ENCODE measurements at regions not wholly inside any gene's neighbourhood (a gene's known extent, or its start where the extent isn't known, plus 50 kb on each side); places are given as distances from the start of the nearest gene placed in this dataset.

- DNase-seq (ENCODE audit: low read depth): no peak
- TF ChIP-seq MAX (IDR thresholded peaks at IDR 0.05; ENCODE audit: low read depth, low read length) (no peak), POLR2A (IDR thresholded peaks at IDR 0.05; ENCODE audit: extremely low read depth, insufficient read length) (no peak), MYC (IDR thresholded peaks at IDR 0.05; ENCODE audit: low read depth, low read length) (no peak), CTCF (IDR thresholded peaks at IDR 0.05; ENCODE audit: low read depth, low read length) (no peak)
- H3K4me3 ChIP-seq (ENCODE audit: low read depth, low read length): no peak overlapping the region
These were observed 480.4 kb upstream of the SGCG start for GRCh38 chr13:22700246-22700887.

- DNase-seq (ENCODE audit: low read depth): no peak
- TF ChIP-seq POLR2A (IDR thresholded peaks at IDR 0.05; ENCODE audit: extremely low read depth, insufficient read length) (no peak), MAX (IDR thresholded peaks at IDR 0.05; ENCODE audit: low read depth, low read length) (no peak), CTCF (IDR thresholded peaks at IDR 0.05; ENCODE audit: low read depth, low read length) (no peak), MYC (IDR thresholded peaks at IDR 0.05; ENCODE audit: low read depth, low read length) (no peak)
- no peak overlapping the region for H3K4me3 ChIP-seq (ENCODE audit: low read depth, low read length)
These were observed 477.1 kb upstream of the SGCG start for GRCh38 chr13:22703601-22704209.

GRCh38 chr13:22707946-22708345, 472.8 kb upstream of the SGCG start:
- no peak for TF ChIP-seq POLR2A (IDR thresholded peaks at IDR 0.05; ENCODE audit: extremely low read depth, insufficient read length)
- no peak for TF ChIP-seq MYC (IDR thresholded peaks at IDR 0.05; ENCODE audit: low read depth, low read length)
- no peak for TF ChIP-seq MAX (IDR thresholded peaks at IDR 0.05; ENCODE audit: low read depth, low read length)
- TF ChIP-seq CTCF (IDR thresholded peaks at IDR 0.05; ENCODE audit: low read depth, low read length): no peak
- H3K4me3 ChIP-seq (ENCODE audit: low read depth, low read length): no peak overlapping the region
- DNase-seq (ENCODE audit: low read depth): no peak

- DNase-seq (ENCODE audit: low read depth): no peak
- H3K4me3 ChIP-seq (ENCODE audit: low read depth, low read length): no peak overlapping the region
- no peak for TF ChIP-seq MYC (IDR thresholded peaks at IDR 0.05; ENCODE audit: low read depth, low read length)
- no peak for TF ChIP-seq MAX (IDR thresholded peaks at IDR 0.05; ENCODE audit: low read depth, low read length)
- no peak for TF ChIP-seq POLR2A (IDR thresholded peaks at IDR 0.05; ENCODE audit: extremely low read depth, insufficient read length)
- TF ChIP-seq CTCF (IDR thresholded peaks at IDR 0.05; ENCODE audit: low read depth, low read length): no peak
These were observed 463.7 kb upstream of the SGCG start for GRCh38 chr13:22717036-22717435.

- no peak overlapping the region for H3K4me3 ChIP-seq (ENCODE audit: low read depth, low read length)
- no peak for DNase-seq (ENCODE audit: low read depth)
- TF ChIP-seq MAX (IDR thresholded peaks at IDR 0.05; ENCODE audit: low read depth, low read length): no peak
These were observed 454.1 kb upstream of the SGCG start for GRCh38 chr13:22726726-22727125.
